OCI-M2 (cell line): ENCODE measurements at regions not wholly inside any gene's neighbourhood (a gene's known extent, or its start where the extent isn't known, plus 50 kb on each side); places are given as distances from the start of the nearest gene placed in this dataset.

Source experiments
- DNase-seq: peaks from one replicate; lab custom pipeline; 2025; ENCODE audit not compliant: unreplicated experiment; lab: John Stamatoyannopoulos, UW

DNA sequence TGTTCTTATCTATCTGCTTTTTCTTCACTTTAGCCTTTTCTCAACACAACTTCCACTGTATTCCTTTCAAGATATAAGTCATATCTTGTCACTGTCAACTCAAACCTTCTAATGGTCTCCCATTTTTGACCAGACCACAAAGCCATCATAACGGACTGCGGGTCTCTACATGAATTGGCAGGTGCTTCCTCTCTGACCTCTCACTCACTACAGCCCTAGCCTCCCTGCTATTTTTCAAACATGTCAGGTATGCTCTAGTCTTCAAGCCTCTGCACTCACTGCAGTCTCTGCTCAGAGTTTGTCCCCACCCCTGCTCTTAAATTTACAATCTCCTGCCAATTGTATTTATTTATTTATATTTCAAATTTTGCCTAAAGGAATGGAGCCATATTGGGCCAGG lies 858.1 kb downstream of the TRIB2 start:
- DNase-seq = no peak

GRCh38 chr2:13576406-13577036 lies 859.8 kb downstream of the TRIB2 start:
- no peak for DNase-seq

GRCh38 chr2:13578547-13578946 lies 861.8 kb downstream of the TRIB2 start:
- no peak for DNase-seq

DNA sequence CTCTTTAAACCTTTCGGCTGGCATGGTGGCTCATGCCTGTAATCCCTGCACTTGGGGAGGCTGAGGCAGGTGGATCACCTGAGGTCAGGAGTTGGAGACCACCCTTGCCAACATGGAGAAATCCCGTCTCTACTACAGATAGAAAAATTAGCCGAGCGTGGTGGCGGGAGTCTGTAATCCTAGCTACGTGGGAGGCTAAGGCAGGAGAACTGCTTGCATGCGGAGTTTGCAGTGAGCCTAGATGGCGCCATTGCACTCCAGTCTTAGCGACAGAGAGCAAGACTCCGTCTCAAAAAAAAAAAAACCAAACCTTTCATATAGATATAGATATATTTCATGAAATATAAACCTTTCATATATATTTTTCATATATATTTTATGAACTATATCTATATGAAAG lies 864.7 kb downstream of the TRIB2 start:
- no peak for DNase-seq

- DNase-seq = no peak
These were observed 866.9 kb downstream of the TRIB2 start for GRCh38 chr2:13583609-13584008.

DNA sequence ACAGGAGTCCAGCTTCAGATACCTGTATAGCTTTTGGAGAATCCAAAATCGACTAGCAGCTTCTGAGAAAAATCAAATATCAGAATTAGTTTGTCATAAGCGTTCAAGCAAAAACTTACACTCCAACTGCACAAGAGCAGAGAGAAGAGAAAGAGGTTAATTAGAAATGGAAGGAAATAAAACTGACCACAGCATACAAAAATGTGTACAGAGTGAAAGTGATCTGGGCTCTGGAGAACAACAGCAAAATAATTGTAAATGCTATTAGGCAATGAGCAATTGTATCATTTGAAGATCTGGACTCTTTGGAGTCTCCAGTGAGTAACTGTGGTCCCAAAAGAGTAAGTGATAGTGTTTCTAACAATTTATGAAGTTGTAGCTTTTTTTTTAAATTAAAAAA lies 867.3 kb downstream of the TRIB2 start:
- no peak for DNase-seq

DNA sequence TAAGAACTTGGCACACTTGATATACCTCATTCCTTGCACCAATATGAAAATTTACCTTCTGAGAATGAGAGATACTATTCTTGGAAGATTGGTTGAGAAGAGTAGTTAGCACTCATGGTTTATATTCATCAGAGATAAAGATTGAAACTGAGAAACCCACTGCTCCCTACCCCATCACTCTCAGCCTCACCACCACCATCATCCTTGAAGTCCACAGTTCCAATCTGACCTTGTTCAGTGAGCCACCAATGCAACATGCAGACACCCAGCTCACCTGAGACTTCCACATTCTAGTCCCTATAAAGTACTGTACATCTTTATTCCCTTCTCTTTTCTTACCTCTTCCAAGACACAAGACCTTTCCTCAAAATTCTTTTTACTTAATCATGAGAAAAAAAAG lies 869.0 kb downstream of the TRIB2 start:
- DNase-seq = no peak

DNA sequence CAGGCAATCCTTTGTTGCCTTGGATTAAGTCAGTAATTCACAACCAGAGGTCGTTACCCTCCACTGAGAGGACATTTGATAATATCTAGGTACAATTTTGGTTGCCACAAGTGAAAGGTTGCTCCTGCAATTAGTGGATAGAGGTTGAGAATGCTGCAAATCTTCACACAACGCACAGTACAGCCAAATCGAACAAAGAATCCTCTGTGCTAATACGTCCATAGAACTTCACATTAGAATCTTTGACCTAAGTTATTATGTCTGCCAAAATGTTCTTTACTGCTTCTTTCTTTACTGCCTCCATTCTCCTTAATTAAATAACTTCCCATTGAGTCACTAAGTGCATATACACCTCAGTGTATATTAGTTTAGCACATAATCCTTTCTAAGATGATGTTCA lies 879.5 kb downstream of the TRIB2 start:
- DNase-seq = no peak

DNA sequence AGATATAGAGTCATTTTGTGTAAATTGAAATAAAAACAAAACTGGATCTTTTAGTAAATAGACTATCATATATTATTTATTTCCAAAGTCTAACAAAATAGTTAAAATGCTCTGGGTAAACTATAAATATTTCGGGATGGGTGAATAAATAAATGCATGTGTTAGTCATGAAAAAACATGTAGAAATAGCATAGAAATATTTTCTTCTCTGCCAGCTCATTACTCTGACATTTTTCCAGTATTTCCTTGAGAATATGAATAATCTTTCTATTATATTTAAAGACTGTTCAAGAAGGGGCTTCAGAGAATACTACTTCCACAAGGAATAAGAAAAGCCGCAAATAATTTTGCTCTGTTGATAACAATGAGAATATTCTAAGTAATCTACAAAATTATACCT lies 880.4 kb downstream of the TRIB2 start:
- DNase-seq = no peak

DNA sequence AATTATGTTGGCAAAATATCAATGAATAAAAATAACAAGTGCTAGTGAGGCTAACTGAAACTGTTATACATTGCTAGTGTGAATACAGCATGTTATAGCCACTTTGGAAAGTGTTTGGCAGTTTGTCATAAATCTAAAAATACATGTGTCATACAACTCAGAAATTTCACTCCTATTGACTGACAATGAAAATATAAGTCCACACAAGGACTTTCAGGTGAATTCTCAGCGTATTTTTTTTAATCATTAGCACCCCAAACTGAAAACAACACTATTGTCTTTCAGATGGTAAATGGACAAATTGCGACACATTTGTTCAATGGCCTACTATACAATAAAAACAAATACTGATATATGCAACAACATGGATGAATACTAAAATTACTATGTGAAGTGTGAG lies 884.8 kb downstream of the TRIB2 start:
- no peak for DNase-seq

- no peak for DNase-seq
These were observed 888.4 kb downstream of the TRIB2 start for GRCh38 chr2:13604951-13605661.

DNA sequence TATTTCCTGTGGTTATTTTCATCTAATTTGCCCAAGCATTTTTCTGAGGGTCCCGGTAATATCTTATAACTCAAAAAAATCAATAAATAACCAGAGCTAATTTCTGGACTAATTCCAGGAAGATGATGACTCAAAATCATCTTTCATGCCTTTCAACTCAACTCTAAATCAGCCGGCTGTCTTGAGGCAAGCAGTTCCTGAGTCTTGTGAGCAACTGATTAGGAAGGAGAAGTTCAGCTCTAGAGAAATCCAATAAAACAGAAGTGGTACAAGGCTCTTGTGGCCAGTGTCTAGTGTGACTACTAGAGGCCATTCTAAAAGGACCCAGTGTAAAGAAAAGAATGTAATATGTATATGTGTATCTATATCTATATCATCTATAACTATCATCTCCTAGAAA lies 890.4 kb downstream of the TRIB2 start:
- no peak for DNase-seq

DNA sequence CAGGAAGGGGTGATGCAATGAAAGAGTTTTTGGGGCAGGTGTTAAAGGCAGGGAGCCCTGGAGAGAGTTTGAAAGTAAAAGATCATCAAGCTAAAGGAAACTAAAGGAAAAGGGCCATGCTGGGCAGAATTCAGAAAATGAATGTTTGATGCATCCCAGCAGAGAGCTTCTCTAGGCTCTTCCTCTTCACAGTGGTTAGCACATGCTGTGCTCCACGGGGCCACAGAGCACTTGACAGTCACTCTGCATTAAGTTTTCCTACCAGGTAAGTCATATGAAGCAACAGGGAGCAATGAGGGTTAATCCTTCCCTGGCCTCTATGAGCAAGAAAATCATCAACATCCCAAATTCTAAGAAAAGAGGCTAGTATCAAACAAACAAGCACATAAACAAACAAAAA lies 895.2 kb downstream of the TRIB2 start:
- no peak for DNase-seq

DNA sequence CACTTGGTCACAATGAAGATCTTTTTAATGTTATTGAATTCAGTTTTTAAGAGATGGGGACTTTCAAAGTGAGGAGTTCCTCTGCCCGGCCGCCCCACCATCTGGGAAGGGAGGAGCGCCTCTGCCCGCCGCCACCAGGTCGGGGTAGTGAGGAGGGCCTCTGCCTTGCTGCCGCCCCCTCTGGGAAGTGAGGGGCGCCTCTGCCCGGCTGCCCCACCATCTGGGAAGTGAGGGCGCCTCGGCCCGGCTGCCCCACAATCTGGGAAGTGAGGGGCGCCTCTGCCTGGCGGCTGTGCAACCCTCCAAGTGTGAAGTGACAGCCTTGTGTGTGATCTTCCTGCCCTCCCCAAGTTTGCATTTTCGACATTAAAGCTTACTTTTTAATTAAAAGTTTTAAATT lies 899.3 kb downstream of the TRIB2 start:
- DNase-seq = no peak

GRCh38 chr2:13616616-13617015 lies 899.9 kb downstream of the TRIB2 start:
- DNase-seq = no peak

GRCh38 chr2:13628122-13628521 lies 911.4 kb downstream of the TRIB2 start:
- DNase-seq = no peak

- DNase-seq = no peak
These were observed 921.4 kb downstream of the TRIB2 start for GRCh38 chr2:13638181-13638580.

- DNase-seq = no peak
These were observed 933.2 kb downstream of the TRIB2 start for GRCh38 chr2:13649918-13650317.

GRCh38 chr2:13650586-13651180 lies 933.9 kb downstream of the TRIB2 start:
- DNase-seq = no peak

DNA sequence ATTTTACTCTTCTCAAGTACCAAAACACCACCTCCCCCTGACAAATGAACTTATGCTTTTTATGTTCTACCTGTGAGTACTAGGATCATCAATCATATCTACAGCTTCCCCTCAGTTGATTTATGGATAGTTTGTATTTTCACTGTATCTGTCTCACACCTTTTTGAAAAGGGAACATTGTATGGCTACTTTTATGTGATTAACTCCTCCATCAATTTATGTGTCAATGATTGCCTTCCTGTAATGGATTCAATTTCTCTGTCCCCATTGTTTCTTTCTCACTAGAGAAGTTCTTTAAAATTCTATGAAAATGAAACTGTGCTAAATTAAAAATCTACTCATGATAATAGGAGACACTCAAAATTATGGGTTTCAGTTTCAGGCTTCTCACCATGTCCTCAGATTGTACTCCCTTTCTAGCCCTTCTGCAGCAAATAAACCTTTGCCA lies 935.0 kb downstream of the TRIB2 start:
- DNase-seq = no peak

- DNase-seq = no peak
These were observed 936.0 kb downstream of the TRIB2 start for GRCh38 chr2:13652531-13653313.

GRCh38 chr2:13654416-13654815 lies 937.7 kb downstream of the TRIB2 start:
- no peak for DNase-seq
